A673 (cell line): ENCODE measurements at regions not wholly inside any gene's neighbourhood (a gene's known extent, or its start where the extent isn't known, plus 50 kb on each side); places are given as distances from the start of the nearest gene placed in this dataset.

Experiments
- EZH2 ChIP-seq: fragments of 200-600 bp; sonication (generic); IDR thresholded peaks from 2 replicates; pipeline ENCODE4 v1.6.1; 2017; ENCODE audit warnings: borderline replicate concordance, low read depth, mild to moderate bottlenecking, mixed read lengths, antibody characterized with exemption, low read length; ENCODE audit not compliant: poor library complexity, severe bottlenecking
- TF ChIP-seq, protein P1 (sequence below): fragments of 300-800, 200-600 bp; sonication (generic); conservative IDR thresholded peaks from 2 replicates; pipeline ENCODE4 v1.5.1; 2017; ENCODE audit warnings: low read depth, mild to moderate bottlenecking, antibody characterized with exemption, low read length, moderate library complexity, mixed read lengths

DNA sequence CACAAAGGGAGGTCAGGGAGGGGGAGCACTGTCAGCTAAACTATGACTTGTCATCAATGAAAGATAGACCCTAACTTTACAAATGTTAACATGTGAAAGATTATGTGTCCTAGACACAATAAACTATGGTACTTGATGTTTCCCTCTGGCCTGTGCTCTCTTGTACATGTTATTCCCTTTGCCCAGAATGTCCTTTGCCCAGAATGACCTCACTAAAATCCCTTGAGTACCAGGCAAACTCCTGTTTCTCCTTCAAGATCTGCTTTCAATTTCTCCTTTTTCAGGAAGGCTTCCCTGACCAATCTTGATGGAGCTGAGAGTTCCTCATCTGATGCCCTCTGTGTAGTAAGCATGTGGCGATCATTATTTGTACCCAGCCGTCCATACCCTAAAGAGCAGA, 143.1 kb downstream of the ZNF365 start:
- no peak for TF ChIP-seq EZH2
- TF ChIP-seq, protein P1, sequence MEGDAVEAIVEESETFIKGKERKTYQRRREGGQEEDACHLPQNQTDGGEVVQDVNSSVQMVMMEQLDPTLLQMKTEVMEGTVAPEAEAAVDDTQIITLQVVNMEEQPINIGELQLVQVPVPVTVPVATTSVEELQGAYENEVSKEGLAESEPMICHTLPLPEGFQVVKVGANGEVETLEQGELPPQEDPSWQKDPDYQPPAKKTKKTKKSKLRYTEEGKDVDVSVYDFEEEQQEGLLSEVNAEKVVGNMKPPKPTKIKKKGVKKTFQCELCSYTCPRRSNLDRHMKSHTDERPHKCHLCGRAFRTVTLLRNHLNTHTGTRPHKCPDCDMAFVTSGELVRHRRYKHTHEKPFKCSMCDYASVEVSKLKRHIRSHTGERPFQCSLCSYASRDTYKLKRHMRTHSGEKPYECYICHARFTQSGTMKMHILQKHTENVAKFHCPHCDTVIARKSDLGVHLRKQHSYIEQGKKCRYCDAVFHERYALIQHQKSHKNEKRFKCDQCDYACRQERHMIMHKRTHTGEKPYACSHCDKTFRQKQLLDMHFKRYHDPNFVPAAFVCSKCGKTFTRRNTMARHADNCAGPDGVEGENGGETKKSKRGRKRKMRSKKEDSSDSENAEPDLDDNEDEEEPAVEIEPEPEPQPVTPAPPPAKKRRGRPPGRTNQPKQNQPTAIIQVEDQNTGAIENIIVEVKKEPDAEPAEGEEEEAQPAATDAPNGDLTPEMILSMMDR, result no peak
